Choroid plexus epithelial cell (primary cell): ENCODE measurements at regions not wholly inside any gene's neighbourhood (a gene's known extent, or its start where the extent isn't known, plus 50 kb on each side); places are given as distances from the start of the nearest gene placed in this dataset.

Experiments
- DNase-seq: peaks from one replicate; pipeline ENCODE4 v3.0.0-alpha.2; 2010; ENCODE audit warnings: low read depth
- H3K4me3 ChIP-seq: 2 replicates; pipeline ENCODE4 v1.5.1; 2011; ENCODE audit warnings: low read depth, mild to moderate bottlenecking, control low read depth, low read length, moderate library complexity
- CTCF ChIP-seq: conservative IDR thresholded peaks from 2 replicates; pipeline ENCODE4 v1.5.1; 2011; ENCODE audit warnings: low read depth, mild to moderate bottlenecking, control low read depth, inconsistent platforms, low read length, moderate library complexity

GRCh38 chr3:174495928-174496327 is 363.2 kb upstream of the NAALADL2 start:
- DNase-seq = peak; percentile 2
- no peak for TF ChIP-seq CTCF
- no peak overlapping the region for H3K4me3 ChIP-seq

- no peak for TF ChIP-seq CTCF
- H3K4me3 ChIP-seq = no peak overlapping the region
- peak; percentile 37 for DNase-seq
These were observed 360.5 kb upstream of the NAALADL2 start for GRCh38 chr3:174498638-174499037.

GRCh38 chr3:174505266-174505665 is 353.9 kb upstream of the NAALADL2 start:
- no peak for TF ChIP-seq CTCF
- no peak for DNase-seq
- no peak overlapping the region for H3K4me3 ChIP-seq

GRCh38 chr3:174524203-174524602 is 334.9 kb upstream of the NAALADL2 start:
- TF ChIP-seq CTCF = no peak
- no peak overlapping the region for H3K4me3 ChIP-seq
- no peak for DNase-seq

DNA sequence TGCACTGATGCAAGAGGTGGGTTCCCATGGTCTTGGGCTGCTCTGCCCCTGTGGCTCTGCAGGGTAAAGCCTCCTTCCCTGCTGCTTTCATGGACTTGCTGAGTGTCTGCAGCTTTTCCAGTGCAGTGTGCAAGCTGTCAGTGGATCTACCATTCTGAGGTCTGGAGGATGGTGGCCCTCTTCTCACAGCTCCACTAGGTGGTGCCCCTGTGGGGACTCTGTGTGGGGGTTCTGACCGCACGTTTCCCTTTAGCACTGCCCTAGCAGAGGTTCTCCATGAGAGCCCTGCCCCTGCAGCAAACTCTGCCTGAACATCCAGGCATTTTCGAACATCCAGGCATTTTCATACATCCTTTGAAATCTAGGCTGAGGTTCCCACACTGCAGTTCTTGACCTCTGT is 329.8 kb upstream of the NAALADL2 start:
- no peak overlapping the region for H3K4me3 ChIP-seq
- TF ChIP-seq CTCF = no peak
- DNase-seq = no peak

- DNase-seq = no peak
- no peak for TF ChIP-seq CTCF
- no peak overlapping the region for H3K4me3 ChIP-seq
These were observed 327.7 kb upstream of the NAALADL2 start for GRCh38 chr3:174531262-174531982.

DNA sequence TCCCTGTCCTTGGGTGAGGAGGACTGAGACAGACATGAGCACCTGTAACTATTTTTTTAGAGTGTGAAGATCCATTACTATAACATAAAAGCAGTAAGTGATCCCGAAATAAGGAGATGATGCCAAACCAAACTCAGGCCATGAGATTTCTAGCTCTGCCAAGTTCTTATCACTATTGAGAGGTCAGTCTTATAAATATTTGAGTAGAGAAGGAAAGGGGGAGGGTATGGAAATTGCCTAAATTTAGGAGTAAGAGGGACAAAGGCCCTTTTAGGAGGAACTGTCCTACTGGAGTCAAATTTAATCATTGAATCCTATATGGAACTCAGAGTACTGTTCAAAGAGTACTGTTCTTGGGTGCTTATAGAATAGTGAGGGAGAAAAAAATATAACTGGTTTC is 326.9 kb upstream of the NAALADL2 start:
- H3K4me3 ChIP-seq = no peak overlapping the region
- no peak for TF ChIP-seq CTCF
- DNase-seq = no peak
